ENCODE measurements at regions not wholly inside any gene's neighbourhood (a gene's known extent, or its start where the extent isn't known, plus 50 kb on each side); places are given as distances from the start of the nearest gene placed in this dataset.

DNA sequence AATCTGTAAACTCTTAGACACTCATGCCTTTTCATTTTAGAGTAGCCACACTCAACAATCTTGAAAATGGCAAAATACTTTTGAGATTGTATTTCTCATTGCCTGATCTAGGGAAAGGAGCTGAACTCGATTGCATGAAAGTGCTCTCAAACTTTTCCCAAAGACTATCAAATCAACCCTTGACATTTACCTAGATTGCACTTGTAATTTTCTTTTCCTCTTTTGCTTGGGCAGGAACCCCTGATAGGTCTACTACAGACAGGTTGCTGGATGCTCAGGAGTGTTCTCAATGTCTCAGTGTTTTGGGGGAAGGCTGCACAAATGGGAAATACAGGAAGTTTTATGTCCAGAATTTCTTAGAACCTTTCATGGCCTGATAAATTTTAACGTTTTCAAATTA is 468.0 kb upstream of the GJE1 start:
- Histone ChIP-seq H3K9me3 (ENCODE audit: control insufficient read depth in 1 of 2, low read length in 2 of 2) (no peaks in the 10 kb centered on the region), H3K36me3 (ENCODE audit: control insufficient read depth in 1 of 2, insufficient read depth in 2 of 2, low read length in 2 of 2) (no peaks in the 10 kb centered on the region), H3K4me1 (ENCODE audit: control insufficient read depth in 1 of 2, insufficient read depth in 2 of 2, low read length in 2 of 2) (no peaks in the 10 kb centered on the region), H3K27me3 (ENCODE audit: low read depth, low read length) (no peaks in the 10 kb centered on the region), H3K27ac (ENCODE audit: low read length) (no peak overlapping the region), H3K4me3 (ENCODE audit: low read depth in 1 of 2, low read length in 2 of 2) (no peak overlapping the region)

DNA sequence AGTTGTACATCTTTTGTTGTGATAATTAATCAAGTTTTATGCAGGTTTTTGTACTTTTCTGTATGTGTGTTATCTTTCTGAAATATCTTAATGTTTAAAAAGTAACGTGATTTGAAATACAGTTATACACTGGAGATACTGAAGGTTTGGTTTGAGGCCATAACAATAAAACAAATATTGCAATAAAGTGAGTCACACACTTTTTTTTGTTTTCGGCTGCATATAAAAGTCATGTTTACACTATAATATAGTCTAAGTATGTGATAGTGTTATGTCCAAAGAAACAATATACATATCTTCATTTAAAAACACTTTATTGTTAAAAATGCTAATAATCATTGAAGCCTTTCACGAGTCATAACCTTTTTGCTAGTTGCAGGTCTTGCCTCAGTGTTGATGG is 473.1 kb upstream of the GJE1 start:
- Histone ChIP-seq H3K27ac (ENCODE audit: low read length) (no peak overlapping the region), H3K4me1 (ENCODE audit: control insufficient read depth in 1 of 2, insufficient read depth in 2 of 2, low read length in 2 of 2) (no peaks in the 10 kb centered on the region), H3K9me3 (ENCODE audit: control insufficient read depth in 1 of 2, low read length in 2 of 2) (peaks cover 0 to 6% of the 10 kb centered on the region in 2 donors), H3K36me3 (ENCODE audit: control insufficient read depth in 1 of 2, insufficient read depth in 2 of 2, low read length in 2 of 2) (no peaks in the 10 kb centered on the region), H3K4me3 (ENCODE audit: low read depth in 1 of 2, low read length in 2 of 2) (no peak overlapping the region), H3K27me3 (ENCODE audit: low read depth, low read length) (no peaks in the 10 kb centered on the region)

DNA sequence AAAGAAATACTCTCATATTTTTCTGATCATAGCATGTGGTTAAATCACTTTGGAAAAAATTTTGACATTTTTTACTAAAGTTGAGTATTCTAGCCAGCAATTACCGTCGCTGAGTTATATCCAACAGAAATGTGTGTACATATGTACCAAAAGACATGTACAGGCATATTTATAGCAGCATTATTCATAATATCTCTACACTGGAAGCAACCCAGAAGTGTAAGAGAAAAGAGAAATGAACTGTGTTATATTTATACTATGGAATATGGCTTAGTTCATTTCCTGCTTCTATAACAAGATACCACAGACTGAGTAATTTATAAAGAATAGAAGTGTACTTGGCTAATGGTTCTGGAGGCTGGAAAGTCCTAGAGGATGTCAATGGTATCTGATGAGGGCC is 474.0 kb upstream of the GJE1 start:
- H3K27ac ChIP-seq (ENCODE audit: low read length) = no peak overlapping the region
- H3K4me1 ChIP-seq (ENCODE audit: control insufficient read depth in 1 of 2, insufficient read depth in 2 of 2, low read length in 2 of 2) = no peaks in the 10 kb centered on the region
- H3K9me3 ChIP-seq (ENCODE audit: control insufficient read depth in 1 of 2, low read length in 2 of 2) = peaks cover 0 to 6% of the 10 kb centered on the region in 2 donors
- H3K36me3 ChIP-seq (ENCODE audit: control insufficient read depth in 1 of 2, insufficient read depth in 2 of 2, low read length in 2 of 2) = no peaks in the 10 kb centered on the region
- H3K4me3 ChIP-seq (ENCODE audit: low read depth in 1 of 2, low read length in 2 of 2) = no peak overlapping the region
- H3K27me3 ChIP-seq (ENCODE audit: low read depth, low read length) = no peaks in the 10 kb centered on the region

DNA sequence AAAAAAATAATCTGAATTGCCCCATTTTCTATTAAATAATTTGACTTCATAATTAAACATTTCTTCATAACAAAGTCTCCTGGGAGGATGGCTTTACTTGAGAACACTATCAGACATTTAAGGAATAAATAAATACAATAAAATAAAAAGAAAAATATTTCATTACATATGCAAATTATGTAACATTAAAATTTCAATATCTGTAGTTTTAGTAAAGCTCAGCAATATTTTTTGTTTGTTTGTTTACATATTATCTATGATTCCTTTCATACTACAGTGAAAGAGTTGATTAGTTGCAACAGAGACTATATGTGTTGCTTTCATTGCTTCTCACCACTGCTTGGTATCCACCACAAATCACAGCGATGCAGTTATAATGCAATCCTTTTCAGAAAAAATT is 474.9 kb upstream of the GJE1 start:
- no peak overlapping the region for H3K27ac ChIP-seq (ENCODE audit: low read length)
- no peaks in the 10 kb centered on the region for H3K27me3 ChIP-seq (ENCODE audit: low read depth, low read length)
- no peaks in the 10 kb centered on the region for H3K4me1 ChIP-seq (ENCODE audit: control insufficient read depth in 1 of 2, insufficient read depth in 2 of 2, low read length in 2 of 2)
- no peaks in the 10 kb centered on the region for H3K36me3 ChIP-seq (ENCODE audit: control insufficient read depth in 1 of 2, insufficient read depth in 2 of 2, low read length in 2 of 2)
- H3K4me3 ChIP-seq (ENCODE audit: low read depth in 1 of 2, low read length in 2 of 2) = no peak overlapping the region
- peaks cover 0 to 6% of the 10 kb centered on the region in 2 donors for H3K9me3 ChIP-seq (ENCODE audit: control insufficient read depth in 1 of 2, low read length in 2 of 2)

DNA sequence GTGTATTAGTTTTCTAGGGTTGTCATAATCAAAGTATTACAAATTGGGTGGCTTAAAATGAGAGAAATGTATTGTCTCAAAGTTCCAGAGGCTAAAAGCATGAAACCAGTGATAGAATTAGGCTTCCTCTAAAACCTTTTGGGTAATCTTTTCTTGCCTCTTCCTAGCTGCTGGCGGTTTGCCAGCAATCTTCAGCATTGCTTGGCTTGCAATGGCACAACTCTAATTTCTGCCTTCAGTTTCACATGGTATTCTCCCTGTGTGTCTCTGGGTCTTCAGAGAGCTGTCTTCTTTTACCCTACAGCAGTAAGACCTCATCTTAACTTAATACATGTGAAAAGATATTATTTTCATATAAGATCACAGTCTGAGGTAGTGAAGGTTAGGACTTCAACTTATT is 479.1 kb upstream of the GJE1 start:
- Histone ChIP-seq H3K9me3 (ENCODE audit: control insufficient read depth in 1 of 2, low read length in 2 of 2) (peaks cover 0 to 6% of the 10 kb centered on the region in 2 donors), H3K27ac (ENCODE audit: low read length) (no peak overlapping the region), H3K27me3 (ENCODE audit: low read depth, low read length) (no peaks in the 10 kb centered on the region), H3K4me1 (ENCODE audit: control insufficient read depth in 1 of 2, insufficient read depth in 2 of 2, low read length in 2 of 2) (no peaks in the 10 kb centered on the region), H3K36me3 (ENCODE audit: control insufficient read depth in 1 of 2, insufficient read depth in 2 of 2, low read length in 2 of 2) (no peaks in the 10 kb centered on the region), H3K4me3 (ENCODE audit: low read depth in 1 of 2, low read length in 2 of 2) (no peak overlapping the region)

DNA sequence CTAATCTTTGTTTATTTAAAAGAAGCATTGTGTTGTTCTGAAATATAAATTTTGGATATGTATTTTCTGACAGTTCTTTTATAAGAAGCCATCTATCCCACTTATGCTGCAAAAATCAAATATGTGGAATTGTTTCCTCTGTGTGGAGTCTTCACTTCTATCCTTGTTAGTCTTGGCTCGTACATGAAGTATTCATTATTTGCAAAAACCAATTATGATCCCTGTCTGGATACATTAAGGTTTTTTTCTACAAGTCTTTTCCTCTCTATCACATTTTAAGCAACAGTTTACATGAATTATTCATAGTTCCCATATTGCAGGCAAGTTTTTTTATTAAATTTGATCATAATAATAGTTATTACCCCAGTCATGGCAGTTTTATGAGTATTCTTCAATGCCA is 490.8 kb upstream of the GJE1 start:
- Histone ChIP-seq H3K4me1 (ENCODE audit: control insufficient read depth in 1 of 2, insufficient read depth in 2 of 2, low read length in 2 of 2) (no peaks in the 10 kb centered on the region), H3K36me3 (ENCODE audit: control insufficient read depth in 1 of 2, insufficient read depth in 2 of 2, low read length in 2 of 2) (no peaks in the 10 kb centered on the region), H3K27ac (ENCODE audit: low read length) (no peak overlapping the region), H3K4me3 (ENCODE audit: low read depth in 1 of 2, low read length in 2 of 2) (no peak overlapping the region), H3K27me3 (ENCODE audit: low read depth, low read length) (no peaks in the 10 kb centered on the region), H3K9me3 (ENCODE audit: control insufficient read depth in 1 of 2, low read length in 2 of 2) (no peaks in the 10 kb centered on the region)

DNA sequence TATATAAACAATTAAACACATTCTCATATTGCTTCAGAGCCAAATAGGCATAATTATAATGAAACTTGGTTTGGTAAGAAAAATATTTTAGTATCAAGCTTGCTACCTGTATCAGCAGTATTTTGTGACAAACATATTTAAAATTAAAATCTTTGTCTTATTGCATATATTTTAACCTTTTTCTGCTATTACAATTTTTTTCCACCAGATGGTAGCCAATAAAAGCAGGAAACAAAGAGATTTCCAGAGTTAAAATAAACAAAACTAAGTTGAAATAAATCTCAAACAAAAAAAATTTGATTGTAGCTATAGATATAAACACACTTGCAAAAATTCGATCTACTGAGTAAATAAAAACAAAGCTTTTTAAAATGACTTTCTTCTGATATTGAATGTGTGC is 491.3 kb upstream of the GJE1 start:
- no peak overlapping the region for H3K4me3 ChIP-seq (ENCODE audit: low read depth in 1 of 2, low read length in 2 of 2)
- no peak overlapping the region for H3K27ac ChIP-seq (ENCODE audit: low read length)
- no peaks in the 10 kb centered on the region for H3K27me3 ChIP-seq (ENCODE audit: low read depth, low read length)
- no peaks in the 10 kb centered on the region for H3K36me3 ChIP-seq (ENCODE audit: control insufficient read depth in 1 of 2, insufficient read depth in 2 of 2, low read length in 2 of 2)
- H3K9me3 ChIP-seq (ENCODE audit: control insufficient read depth in 1 of 2, low read length in 2 of 2) = no peaks in the 10 kb centered on the region
- H3K4me1 ChIP-seq (ENCODE audit: control insufficient read depth in 1 of 2, insufficient read depth in 2 of 2, low read length in 2 of 2) = no peaks in the 10 kb centered on the region

DNA sequence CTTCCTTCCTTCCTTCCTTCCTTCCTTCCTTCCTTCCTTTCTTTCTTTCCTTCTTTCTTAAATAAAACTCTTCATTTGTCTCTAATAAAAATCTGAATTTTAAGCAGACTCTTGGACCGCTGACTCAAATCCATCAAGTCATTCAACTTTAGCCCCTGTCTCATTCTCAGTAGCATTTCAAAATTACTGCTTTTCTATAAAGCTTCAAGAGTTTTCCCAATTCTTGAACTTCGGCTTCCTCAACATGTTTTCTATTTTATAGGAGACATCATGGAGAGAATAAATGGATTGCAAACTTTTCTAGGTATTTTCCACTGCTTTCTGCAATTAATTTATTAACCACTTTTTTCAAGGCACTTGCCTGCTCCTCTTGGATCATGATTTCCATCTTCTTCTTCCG is 497.1 kb upstream of the GJE1 start:
- Histone ChIP-seq H3K9me3 (ENCODE audit: control insufficient read depth in 1 of 2, low read length in 2 of 2) (no peaks in the 10 kb centered on the region), H3K27ac (ENCODE audit: low read length) (no peak overlapping the region), H3K36me3 (ENCODE audit: control insufficient read depth in 1 of 2, insufficient read depth in 2 of 2, low read length in 2 of 2) (no peaks in the 10 kb centered on the region), H3K4me3 (ENCODE audit: low read depth in 1 of 2, low read length in 2 of 2) (no peak overlapping the region), H3K27me3 (ENCODE audit: low read depth, low read length) (no peaks in the 10 kb centered on the region), H3K4me1 (ENCODE audit: control insufficient read depth in 1 of 2, insufficient read depth in 2 of 2, low read length in 2 of 2) (no peaks in the 10 kb centered on the region)

DNA sequence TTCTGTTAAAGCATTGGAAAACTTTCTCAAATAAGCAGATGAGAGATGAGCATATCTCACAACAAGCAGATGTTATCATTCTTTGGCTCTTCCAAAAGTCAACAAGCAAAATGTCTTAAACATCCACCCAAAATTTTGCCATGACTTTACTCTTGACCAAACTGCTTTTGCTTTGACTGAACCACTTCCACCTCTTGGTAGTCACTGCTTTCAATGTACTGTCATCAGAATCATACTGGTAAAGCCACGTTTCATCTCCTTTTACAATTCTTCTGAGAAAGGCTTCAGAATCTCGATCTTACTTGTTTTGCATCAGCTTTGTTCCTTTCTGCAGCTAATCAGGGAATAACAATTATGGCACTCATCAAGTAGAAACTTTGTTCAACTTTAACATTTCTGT is 498.5 kb upstream of the GJE1 start:
- H3K27me3 ChIP-seq (ENCODE audit: low read depth, low read length) = no peaks in the 10 kb centered on the region
- H3K4me3 ChIP-seq (ENCODE audit: low read depth in 1 of 2, low read length in 2 of 2) = no peak overlapping the region
- no peaks in the 10 kb centered on the region for H3K36me3 ChIP-seq (ENCODE audit: control insufficient read depth in 1 of 2, insufficient read depth in 2 of 2, low read length in 2 of 2)
- no peaks in the 10 kb centered on the region for H3K4me1 ChIP-seq (ENCODE audit: control insufficient read depth in 1 of 2, insufficient read depth in 2 of 2, low read length in 2 of 2)
- no peak overlapping the region for H3K27ac ChIP-seq (ENCODE audit: low read length)
- no peaks in the 10 kb centered on the region for H3K9me3 ChIP-seq (ENCODE audit: control insufficient read depth in 1 of 2, low read length in 2 of 2)

DNA sequence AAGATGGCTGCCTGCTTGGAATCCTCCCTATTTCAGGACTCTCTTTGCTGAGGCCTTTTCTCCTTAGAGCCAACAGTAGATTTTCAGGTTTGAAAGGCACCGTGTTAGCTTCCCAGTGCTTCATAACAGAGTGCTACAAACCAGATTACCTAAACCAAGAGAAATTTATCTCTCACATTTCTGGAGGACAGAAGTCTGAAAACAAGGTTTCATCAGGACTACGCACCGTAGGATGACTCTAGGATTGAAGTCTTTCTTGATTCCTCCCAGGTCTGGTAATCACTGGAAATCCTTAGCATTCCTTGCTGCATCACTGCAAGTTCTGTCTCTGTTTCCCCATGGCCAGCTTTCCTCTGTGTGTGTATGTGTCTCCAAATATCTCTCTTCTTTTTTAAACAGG is 508.4 kb upstream of the GJE1 start:
- Histone ChIP-seq H3K9me3 (ENCODE audit: control insufficient read depth in 1 of 2, low read length in 2 of 2) (peaks cover 0 to 4% of the 10 kb centered on the region in 2 donors), H3K27me3 (ENCODE audit: low read depth, low read length) (no peaks in the 10 kb centered on the region), H3K27ac (ENCODE audit: low read length) (no peak overlapping the region), H3K36me3 (ENCODE audit: control insufficient read depth in 1 of 2, insufficient read depth in 2 of 2, low read length in 2 of 2) (no peaks in the 10 kb centered on the region), H3K4me1 (ENCODE audit: control insufficient read depth in 1 of 2, insufficient read depth in 2 of 2, low read length in 2 of 2) (no peaks in the 10 kb centered on the region), H3K4me3 (ENCODE audit: low read depth in 1 of 2, low read length in 2 of 2) (no peak overlapping the region)

DNA sequence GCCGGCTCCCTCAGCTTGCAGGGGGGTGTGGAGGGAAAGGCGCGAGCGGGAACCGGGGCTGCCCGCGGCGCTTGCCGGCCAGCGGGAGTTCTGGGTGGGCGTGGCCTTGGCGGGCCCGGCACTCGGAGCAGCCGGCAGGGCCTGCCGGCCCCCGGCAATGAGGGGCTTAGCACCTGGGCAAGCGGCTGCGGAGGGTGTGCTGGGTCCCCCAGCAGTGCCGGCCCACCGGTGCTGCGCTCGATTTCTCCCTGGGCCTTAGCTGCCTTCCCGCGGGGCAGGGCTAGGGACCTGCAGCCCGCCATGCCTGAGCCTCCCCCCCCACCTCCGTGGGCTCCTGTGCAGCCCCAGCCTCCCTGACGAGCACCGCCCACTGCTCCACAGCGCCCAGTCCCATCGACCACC is 514.5 kb upstream of the GJE1 start:
- H3K9me3 ChIP-seq (ENCODE audit: control insufficient read depth in 1 of 2, low read length in 2 of 2) = no peaks in the 10 kb centered on the region
- H3K36me3 ChIP-seq (ENCODE audit: control insufficient read depth in 1 of 2, insufficient read depth in 2 of 2, low read length in 2 of 2) = no peaks in the 10 kb centered on the region
- no peaks in the 10 kb centered on the region for H3K4me1 ChIP-seq (ENCODE audit: control insufficient read depth in 1 of 2, insufficient read depth in 2 of 2, low read length in 2 of 2)
- H3K27me3 ChIP-seq (ENCODE audit: low read depth, low read length) = no peaks in the 10 kb centered on the region
- no peak overlapping the region for H3K4me3 ChIP-seq (ENCODE audit: low read depth in 1 of 2, low read length in 2 of 2)
- no peak overlapping the region for H3K27ac ChIP-seq (ENCODE audit: low read length)

DNA sequence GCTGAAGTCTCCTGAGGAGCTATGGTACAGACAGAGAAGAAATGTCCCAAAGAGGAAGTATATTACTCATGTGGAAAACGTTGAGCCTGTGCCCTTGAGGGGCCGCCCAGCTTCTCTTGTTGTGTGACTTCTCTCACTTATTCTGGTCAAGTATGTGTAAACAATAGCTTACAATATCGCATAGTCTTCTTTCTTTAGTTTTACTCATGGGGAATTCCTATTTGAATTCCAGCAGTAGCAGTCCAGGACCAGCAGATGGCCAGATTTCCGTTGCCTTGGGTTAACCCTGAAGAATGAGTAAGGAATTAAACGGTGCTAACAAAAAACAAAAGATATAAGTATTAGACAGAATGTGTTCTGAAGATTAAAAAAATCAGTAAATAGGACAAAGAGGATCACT is 522.0 kb upstream of the GJE1 start:
- Histone ChIP-seq H3K4me1 (ENCODE audit: control insufficient read depth in 1 of 2, insufficient read depth in 2 of 2, low read length in 2 of 2) (no peaks in the 10 kb centered on the region), H3K4me3 (ENCODE audit: low read depth in 1 of 2, low read length in 2 of 2) (no peak overlapping the region), H3K27me3 (ENCODE audit: low read depth, low read length) (no peaks in the 10 kb centered on the region), H3K36me3 (ENCODE audit: control insufficient read depth in 1 of 2, insufficient read depth in 2 of 2, low read length in 2 of 2) (no peaks in the 10 kb centered on the region), H3K9me3 (ENCODE audit: control insufficient read depth in 1 of 2, low read length in 2 of 2) (peaks cover 0 to 13% of the 10 kb centered on the region in 2 donors), H3K27ac (ENCODE audit: low read length) (no peak overlapping the region)
